Left hindlimb (tissue), 1 donor: ENCODE measurements at regions not wholly inside any gene's neighbourhood (a gene's known extent, or its start where the extent isn't known, plus 50 kb on each side); places are given as distances from the start of the nearest gene placed in this dataset.
"Not testable (repeated sequence)": the region's sequence is repeated elsewhere in the genome, so short reads cannot be mapped to it uniquely, and the experiment has no call there.

Experiments used
- DNase-seq: peaks from one replicate; pipeline ENCODE4 v3.0.0-alpha.2; 2018

- DNase-seq: no peak
Observed at GRCh38 chr3:118228151-118228550, 806.5 kb downstream of the IGSF11 start.

GRCh38 chr3:118229196-118229595 is 805.5 kb downstream of the IGSF11 start:
- no peak for DNase-seq

GRCh38 chr3:118231578-118231977 is 803.1 kb downstream of the IGSF11 start:
- DNase-seq: no peak

GRCh38 chr3:118239253-118239652 is 795.4 kb downstream of the IGSF11 start:
- DNase-seq: no peak

GRCh38 chr3:118244761-118245160 is 789.9 kb downstream of the IGSF11 start:
- no peak for DNase-seq

DNA sequence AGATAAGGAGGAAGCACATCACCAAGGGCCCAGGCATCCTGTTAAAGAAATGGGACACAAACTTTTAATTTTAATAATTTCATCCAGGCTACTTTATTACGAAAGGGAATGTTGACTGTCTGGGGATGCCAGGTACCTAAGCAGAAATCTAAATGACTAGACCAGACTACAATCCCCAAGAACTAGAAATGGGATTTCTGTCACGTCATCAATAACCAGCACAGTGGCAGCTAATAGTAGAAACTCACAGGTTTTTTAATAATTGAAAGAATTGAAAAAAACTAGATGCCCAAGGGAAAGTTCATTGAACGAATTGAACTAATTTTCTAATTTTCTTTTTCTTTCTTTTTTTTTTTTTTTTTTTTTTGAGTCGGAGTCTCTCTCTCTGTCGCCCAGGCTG is 789.3 kb downstream of the IGSF11 start:
- no peak for DNase-seq

DNA sequence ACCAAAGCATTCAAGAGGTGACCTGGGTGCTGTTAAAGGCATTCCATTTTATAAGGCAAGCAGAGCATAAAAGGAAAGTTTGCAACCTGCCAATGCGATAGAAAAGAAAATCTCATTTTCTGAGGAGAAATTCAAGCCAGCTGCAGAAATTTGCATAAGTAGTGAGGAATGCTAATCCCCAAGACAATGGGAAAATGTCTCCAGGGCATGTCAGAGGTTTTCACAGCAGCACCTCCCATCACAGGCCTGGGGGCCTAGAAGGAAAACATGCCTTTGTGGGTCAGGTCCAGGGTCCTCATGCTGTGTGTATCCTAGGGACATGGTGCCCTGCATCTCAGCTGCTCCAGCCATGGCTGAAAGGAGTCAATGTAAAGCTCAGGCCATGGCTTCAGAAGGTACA is 775.8 kb downstream of the IGSF11 start:
- not testable (repeated sequence) for DNase-seq

GRCh38 chr3:118262800-118263402 is 771.7 kb downstream of the IGSF11 start:
- DNase-seq: no peak

GRCh38 chr3:118267588-118267987 is 767.1 kb downstream of the IGSF11 start:
- DNase-seq: no peak

DNA sequence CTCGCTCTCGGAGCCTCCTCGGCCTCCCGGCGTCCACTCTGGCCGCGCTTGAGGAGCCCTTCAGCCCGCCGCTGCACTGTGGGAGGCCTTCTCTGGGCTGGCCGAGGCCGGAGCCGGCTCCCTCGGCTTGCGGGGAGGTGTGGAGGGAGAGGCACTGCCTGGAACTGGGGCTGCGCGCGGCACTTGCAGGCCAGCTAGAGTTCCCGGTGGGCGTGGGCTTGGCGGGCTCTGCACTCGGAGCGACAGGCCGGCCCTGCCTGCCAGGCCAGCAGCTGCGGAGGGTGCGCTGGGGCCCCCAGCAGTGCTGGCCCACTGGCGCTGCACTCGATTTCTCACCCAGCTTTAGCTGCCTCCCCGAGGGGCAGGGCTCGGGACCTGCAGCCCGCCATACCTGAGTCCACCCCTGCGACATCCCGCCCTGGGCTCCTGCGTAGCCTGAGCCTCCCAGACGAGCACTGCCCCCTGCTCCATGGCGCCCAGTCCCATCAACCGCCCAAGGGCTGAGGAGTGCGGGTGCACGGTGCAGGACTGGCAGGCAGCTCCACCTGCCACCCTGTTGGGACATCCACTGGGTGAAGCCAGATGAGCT is 765.0 kb downstream of the IGSF11 start:
- DNase-seq: no peak

DNA sequence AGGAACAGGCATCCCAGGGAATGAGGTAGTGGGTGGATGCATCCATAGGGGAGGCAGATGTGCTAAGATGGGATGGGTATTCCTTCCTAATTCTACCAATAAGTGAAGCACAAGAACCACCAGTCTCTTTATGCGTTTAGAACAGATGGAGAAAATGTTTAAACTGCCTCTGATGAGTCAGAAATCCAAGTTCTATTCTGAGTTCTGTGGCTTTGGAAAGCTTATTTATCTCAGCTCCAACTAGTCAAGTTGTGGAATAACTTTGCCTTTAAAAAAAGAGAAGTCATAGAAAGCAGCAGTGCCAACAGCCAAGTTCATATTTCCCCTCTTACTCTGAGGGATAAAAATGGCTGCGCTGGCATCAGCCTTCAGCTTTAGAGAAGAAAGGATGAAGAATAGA is 761.7 kb downstream of the IGSF11 start:
- DNase-seq: no peak

- no peak for DNase-seq
Observed at GRCh38 chr3:118277814-118278213, 756.8 kb downstream of the IGSF11 start.

DNA sequence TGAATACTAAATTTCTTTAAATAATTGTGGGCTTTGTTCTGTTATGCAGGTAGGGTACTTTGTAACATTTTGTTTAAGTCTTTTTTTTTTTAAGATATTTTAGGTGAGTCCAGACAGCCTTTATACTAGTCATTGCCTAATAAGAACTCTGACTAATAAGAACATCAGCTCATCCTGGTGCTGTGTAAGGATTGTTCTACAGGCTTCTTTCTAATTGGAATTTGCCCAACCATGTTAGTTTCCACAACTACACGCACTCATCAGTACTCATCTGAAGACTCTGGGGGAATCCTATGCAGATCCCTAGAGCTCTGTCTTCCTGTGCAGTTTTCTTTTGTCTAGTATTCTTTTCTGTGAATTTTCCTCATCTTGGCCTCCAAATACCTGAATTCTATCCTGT is 741.8 kb downstream of the IGSF11 start:
- DNase-seq: no peak

- no peak for DNase-seq
Observed at GRCh38 chr3:118298133-118298532, 736.5 kb downstream of the IGSF11 start.

DNA sequence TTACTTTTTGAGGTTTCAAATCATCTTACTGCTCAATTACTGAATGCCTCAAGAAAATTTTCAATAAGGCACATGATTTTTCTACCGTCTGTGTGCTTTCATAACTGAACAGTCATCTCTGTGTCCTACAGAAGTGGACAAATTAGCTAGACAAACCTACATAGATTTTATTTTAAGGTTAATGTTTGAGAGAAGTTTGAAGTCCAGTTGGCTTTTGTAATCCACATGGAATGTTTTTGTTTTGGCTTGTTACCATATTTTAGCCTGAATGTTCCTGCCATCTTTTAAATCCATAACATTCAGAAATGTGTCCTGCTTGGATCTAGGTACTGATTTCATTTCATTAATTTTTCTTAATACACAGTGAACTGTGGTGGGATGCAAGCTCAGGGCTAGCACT is 730.1 kb downstream of the IGSF11 start:
- DNase-seq: no peak

DNA sequence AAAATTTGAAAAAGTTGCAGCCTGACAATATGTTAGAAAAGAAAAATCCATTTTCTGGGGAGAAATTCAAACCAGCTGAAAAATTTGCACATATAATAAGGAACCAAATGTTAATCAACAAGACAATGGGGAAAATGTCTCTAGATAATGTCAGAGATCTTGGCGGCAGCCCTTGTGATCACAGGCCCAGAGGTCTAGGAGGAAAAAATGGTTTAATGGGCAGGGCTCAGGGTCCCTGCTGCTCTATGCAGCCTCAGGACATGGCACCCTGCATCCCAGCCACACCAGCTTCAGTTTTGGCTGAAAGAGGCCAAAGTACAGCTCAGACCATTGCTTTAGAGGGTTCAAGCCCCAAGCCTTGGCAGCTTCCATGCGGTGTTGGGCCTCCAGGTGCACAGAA is 701.9 kb downstream of the IGSF11 start:
- DNase-seq: no peak

DNA sequence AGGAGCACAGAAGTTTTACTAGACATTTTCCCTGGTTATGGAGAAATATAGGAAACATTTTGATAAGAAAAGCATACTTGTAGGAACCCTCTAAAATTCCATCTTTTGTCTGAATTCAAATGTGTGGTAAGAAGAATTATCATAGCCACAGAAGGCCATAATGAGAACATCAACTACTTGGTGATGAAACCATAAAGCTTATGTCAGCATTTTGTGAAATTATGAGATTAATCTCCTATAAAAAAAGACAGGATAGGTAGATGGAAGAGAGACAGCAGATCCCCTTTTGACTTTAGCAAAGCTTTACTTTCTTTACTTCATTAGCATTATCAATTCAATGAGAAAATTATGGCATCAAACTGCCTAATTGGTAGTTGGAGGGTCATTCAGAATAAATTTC is 697.0 kb downstream of the IGSF11 start:
- no peak for DNase-seq

DNA sequence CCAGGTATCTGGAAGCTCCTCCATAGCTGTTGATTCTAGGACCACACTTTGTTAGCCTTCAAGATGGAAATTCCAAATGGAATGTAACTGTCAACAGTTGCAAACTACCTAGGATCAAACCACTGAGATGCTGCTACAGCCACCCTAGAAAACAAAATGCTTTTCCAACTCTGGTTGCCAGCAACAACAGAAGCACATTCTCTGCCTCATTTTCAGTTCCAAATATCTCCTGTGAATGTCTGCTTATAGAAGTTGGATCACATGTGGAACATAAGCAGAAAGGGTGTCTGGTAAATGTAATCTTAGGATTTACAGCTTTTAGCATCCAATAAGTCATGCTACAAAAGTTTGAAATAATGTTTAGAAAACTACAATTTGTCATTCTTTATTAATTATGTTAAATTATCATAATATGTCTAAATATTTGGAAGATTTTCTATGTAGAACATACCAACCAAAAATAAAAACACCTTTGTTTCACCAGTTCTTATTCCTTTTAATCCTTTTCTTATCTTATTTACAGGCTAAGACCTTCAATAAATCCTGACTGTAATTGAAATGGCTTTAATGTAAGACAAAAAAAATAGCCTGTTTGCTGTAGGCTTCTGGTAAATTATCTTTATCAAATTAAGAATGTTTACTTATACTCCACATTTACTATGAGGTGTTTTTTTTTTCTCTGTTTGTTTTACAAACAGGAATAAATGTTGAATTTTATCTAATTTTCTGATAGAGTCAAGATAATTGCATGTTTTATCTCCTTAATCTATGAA is 687.1 kb downstream of the IGSF11 start:
- DNase-seq: no peak

GRCh38 chr3:118348169-118348557 is 686.5 kb downstream of the IGSF11 start:
- no peak for DNase-seq

- DNase-seq: no peak
Observed at GRCh38 chr3:118354556-118354955, 680.1 kb downstream of the IGSF11 start.

DNA sequence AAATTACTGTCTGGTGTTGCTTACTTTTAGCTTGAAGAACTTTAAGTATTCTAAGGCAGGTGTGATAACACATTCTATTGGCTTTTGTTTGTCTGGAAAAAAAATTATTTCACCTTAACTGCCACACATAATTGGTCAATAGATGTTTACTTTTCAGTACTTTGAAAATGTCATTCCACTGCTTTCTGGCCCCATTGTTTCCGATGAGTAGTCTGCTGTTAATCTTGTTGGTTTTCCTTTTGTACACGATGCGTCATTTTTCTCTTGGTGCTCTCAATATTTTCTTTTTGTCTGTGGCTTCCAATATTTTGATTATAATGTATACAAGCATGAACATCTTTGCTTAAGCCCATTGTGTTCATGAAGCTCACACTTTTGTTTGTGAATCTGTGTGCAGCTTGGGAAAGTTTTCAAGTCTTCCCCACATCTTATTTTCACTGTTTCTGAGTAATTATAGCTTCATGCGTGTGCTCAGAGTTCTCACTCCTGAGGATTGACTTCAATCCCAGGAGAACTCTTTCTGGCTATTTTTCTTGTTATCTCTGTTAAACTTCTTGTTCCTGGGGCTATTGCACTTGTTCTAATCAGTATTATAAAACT is 664.7 kb downstream of the IGSF11 start:
- DNase-seq: no peak

DNA sequence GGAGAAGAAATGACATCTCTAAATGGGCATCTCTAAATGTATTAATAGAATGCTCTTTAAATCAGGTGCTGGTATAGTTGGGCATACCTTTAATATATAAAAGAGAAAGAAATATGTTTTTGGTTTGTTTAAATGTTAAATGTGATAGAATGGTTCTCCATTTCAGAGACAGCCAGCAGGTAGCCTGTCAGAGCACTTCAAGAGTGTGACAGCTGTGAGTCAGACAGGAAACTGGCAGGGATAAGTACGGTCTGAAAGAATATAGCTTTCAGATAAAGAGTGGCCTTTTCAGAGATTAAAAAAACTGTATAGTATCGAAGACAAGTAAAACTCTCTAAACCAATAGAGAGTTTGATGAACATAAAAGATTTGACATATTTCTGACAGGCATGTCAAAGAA is 654.1 kb downstream of the IGSF11 start:
- DNase-seq: no peak

DNA sequence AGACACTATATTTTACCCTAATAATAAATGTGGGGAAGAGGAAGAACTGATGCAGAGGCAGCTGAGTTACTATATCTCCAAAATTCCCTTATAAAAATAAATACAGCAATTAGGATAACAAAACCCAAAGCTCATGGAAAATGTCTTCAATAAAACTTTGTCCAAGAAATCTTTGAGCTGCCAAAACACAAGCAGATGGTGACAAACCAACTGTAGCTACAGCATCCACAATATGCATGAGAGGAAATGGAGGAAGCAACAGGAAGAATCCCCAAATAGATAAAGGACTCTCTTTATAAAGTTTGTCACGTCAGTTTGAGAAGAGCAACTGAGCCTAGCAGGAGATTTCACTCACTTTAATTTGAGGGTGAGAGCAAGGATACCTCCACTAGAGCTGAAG is 638.2 kb downstream of the IGSF11 start:
- no peak for DNase-seq

GRCh38 chr3:118400086-118400485 is 634.6 kb downstream of the IGSF11 start:
- no peak for DNase-seq
